ENCODE measurements at regions not wholly inside any gene's neighbourhood (a gene's known extent, or its start where the extent isn't known, plus 50 kb on each side); places are given as distances from the start of the nearest gene placed in this dataset.

GRCh38 chr14:29108908-29109307, 342.3 kb downstream of the FOXG1 start:
- ATAC-seq (ENCODE audit: low read depth) (no peak), DNase-seq (no peak)
- Histone ChIP-seq H3K9me1 (ENCODE audit: insufficient read depth, low read length) (no peaks in the 10 kb centered on the region), H2AFZ (replicated peaks; ENCODE audit: low read length, poor library complexity) (no peak overlapping the region), H3K4ac (ENCODE audit: low read depth, low read length) (no peak overlapping the region), H3K4me3 (ENCODE audit: insufficient read depth, low read depth, low read length) (no peak overlapping the region), H3K14ac (replicated peaks; ENCODE audit: low read depth, low read length) (no peak overlapping the region), H3K79me1 (ENCODE audit: low read depth in 1 of 2, low read length in 2 of 2) (no peaks in the 10 kb centered on the region), H3K27me3 (ENCODE audit: control insufficient read depth, insufficient read depth, low read length) (no peaks in the 10 kb centered on the region), H2BK15ac (ENCODE audit: low read depth, low read length) (no peak overlapping the region), H4K5ac (ENCODE audit: low read depth, low read length) (no peak overlapping the region), H3K56ac (ENCODE audit: extremely low read depth, insufficient read depth, low read length) (no peak overlapping the region), H3K23ac (ENCODE audit: low read depth, low read length) (no peak overlapping the region), H2AK9ac (replicated peaks; ENCODE audit: low read depth, low read length, poor library complexity) (no peak overlapping the region), H3K9ac (ENCODE audit: low read depth, low read length) (no peak overlapping the region), H2BK5ac (ENCODE audit: low read depth, low read length, poor library complexity, severe bottlenecking) (no peak overlapping the region), H4K91ac (ENCODE audit: insufficient read depth, low read depth, low read length) (no peak overlapping the region), H4K20me1 (ENCODE audit: insufficient read depth, low read length) (no peaks in the 10 kb centered on the region), H3K4me1 (ENCODE audit: control insufficient read depth, insufficient read depth, low read length) (no peaks in the 10 kb centered on the region), H3K9me3 (ENCODE audit: control insufficient read depth, insufficient read depth, low read length) (no peaks in the 10 kb centered on the region), H3K18ac (ENCODE audit: low read depth, low read length) (no peak overlapping the region), H3K27ac (ENCODE audit: insufficient read depth, low read length) (no peak overlapping the region), H3K4me2 (ENCODE audit: low read depth, low read length) (no peak overlapping the region), H2BK20ac (ENCODE audit: low read depth, low read length) (no peak overlapping the region), H4K8ac (ENCODE audit: low read depth in 2 of 2, low read length in 2 of 2) (no peak overlapping the region), H2BK120ac (ENCODE audit: low read depth, low read length) (no peak overlapping the region), H2AK5ac (ENCODE audit: low read depth, low read length) (no peak overlapping the region), H3K36me3 (ENCODE audit: control insufficient read depth, insufficient read depth, low read length) (no peaks in the 10 kb centered on the region)
- WGBS, 2 experiments (ENCODE audit: extremely low coverage in 2 of 2, insufficient read length in 1 of 2) = no CpG with 5 or more reads among the region's 1 CpG
- ChIA-PET POLR2A (ENCODE audit: unreplicated experiment) (no interaction called here), CTCF (no interaction called here)
- dilution Hi-C loops (cut with HindIII; ENCODE audit: low sequenced_read_pairs, unreplicated experiment) = no loop called here
- TF ChIP-seq NFE2L2 (IDR thresholded peaks at IDR 0.05; ENCODE audit: low read depth, low read length) = no peak
- TF ChIP-seq RFX5 (IDR thresholded peaks at IDR 0.05; ENCODE audit: low read depth, low read length) = no peak
- TF ChIP-seq CTCF (conservative IDR thresholded peaks at IDR 0.05; ENCODE audit: low read depth, low read length) = no peak
- TF ChIP-seq ELK1 (IDR thresholded peaks at IDR 0.05; ENCODE audit: borderline replicate concordance, low read depth, low read length) = no peak
- TF ChIP-seq MAFK (IDR thresholded peaks at IDR 0.05; ENCODE audit: low read depth, low read length) = no peak
- TF ChIP-seq POLR2A (IDR thresholded peaks at IDR 0.05; ENCODE audit: low read depth, low read length) = no peak
- no peak for TF ChIP-seq CHD1 (IDR thresholded peaks at IDR 0.05; ENCODE audit: low read depth, low read length)
- TF ChIP-seq RAD21 (IDR thresholded peaks at IDR 0.05; ENCODE audit: low read length) = no peak
- TF ChIP-seq MXI1 (IDR thresholded peaks at IDR 0.05; ENCODE audit: borderline replicate concordance, low read depth, low read length) = no peak
- no peak for TF ChIP-seq MAZ (IDR thresholded peaks at IDR 0.05; ENCODE audit: borderline replicate concordance, low read depth, low read length)
- no peak for TF ChIP-seq BHLHE40 (IDR thresholded peaks at IDR 0.05; ENCODE audit: low read depth, low read length)
- TF ChIP-seq USF2 (IDR thresholded peaks at IDR 0.05; ENCODE audit: low read depth, low read length) = no peak
- TF ChIP-seq SMC3 (IDR thresholded peaks at IDR 0.05; ENCODE audit: low read depth, low read length) = no peak
- no TSS peak for BruUV-seq (replicated peaks)
- in situ Hi-C loops (cut with MboI; ENCODE audit: low sequenced_read_pairs) = no loop called here
- intact Hi-C loops (cut with micrococcal nuclease) = no loop called here

Measured in IMR-90 (cell line).